Hepatocyte (in vitro differentiated cells): ENCODE measurements at regions not wholly inside any gene's neighbourhood (a gene's known extent, or its start where the extent isn't known, plus 50 kb on each side); places are given as distances from the start of the nearest gene placed in this dataset.

ENCODE experiments used
- DNase-seq: peaks from one replicate; pipeline ENCODE4 v3.0.0-alpha.2; 2016; ENCODE audit warnings: low spot score
- H2AFZ ChIP-seq: fragments of 200-600 bp; sonication (generic); 2 replicates; pipeline ENCODE4 v1.6.0; 2016; ENCODE audit warnings: antibody characterized with exemption, mild to moderate bottlenecking
- H3K27ac ChIP-seq: fragments of 200-600 bp; sonication (generic); 2 replicates; pipeline ENCODE4 v1.5.1; 2016; ENCODE audit warnings: mild to moderate bottlenecking
- H3K27me3 ChIP-seq: fragments of 200-600 bp; sonication (generic); 2 replicates; pipeline ENCODE4 v1.6.1; 2016
- H3K36me3 ChIP-seq: fragments of 200-600 bp; sonication (generic); replicated peaks from 2 replicates; pipeline ENCODE4 v1.5.1; 2016; ENCODE audit warnings: low read depth; ENCODE audit not compliant: insufficient read depth
- H3K4me1 ChIP-seq: fragments of 200-600 bp; sonication (generic); 2 replicates; pipeline ENCODE4 v1.5.1; 2016; ENCODE audit warnings: mild to moderate bottlenecking, moderate library complexity; ENCODE audit not compliant: insufficient read depth
- H3K4me2 ChIP-seq: fragments of 200-600 bp; sonication (generic); 2 replicates; pipeline ENCODE4 v1.6.0; 2016
- H3K4me3 ChIP-seq: fragments of 200-600 bp; sonication (generic); 2 replicates; pipeline ENCODE4 v1.5.1; 2016; ENCODE audit warnings: mild to moderate bottlenecking
- H3K79me2 ChIP-seq: fragments of 200-600 bp; sonication (generic); 2 replicates; pipeline ENCODE4 v1.6.0; 2017; ENCODE audit warnings: mild to moderate bottlenecking
- H3K9me2 ChIP-seq: fragments of 200-600 bp; sonication (generic); replicated peaks from 2 replicates; pipeline ENCODE4 v1.6.0; 2017; ENCODE audit warnings: mild to moderate bottlenecking; ENCODE audit not compliant: insufficient read depth
- H3K9me3 ChIP-seq: fragments of 200-600 bp; sonication (generic); 2 replicates; pipeline ENCODE4 v1.5.1; 2016; ENCODE audit warnings: low read depth, mild to moderate bottlenecking
- H4K20me1 ChIP-seq: fragments of 200-600 bp; sonication (generic); 2 replicates; pipeline ENCODE4 v1.6.0; 2016; ENCODE audit warnings: mild to moderate bottlenecking; ENCODE audit not compliant: insufficient read depth, poor library complexity, severe bottlenecking
- EZH2 ChIP-seq: fragments of 200-600 bp; sonication (generic); IDR thresholded peaks from 2 replicates; pipeline ENCODE4 v1.6.1; 2016; ENCODE audit warnings: antibody characterized with exemption, mild to moderate bottlenecking, borderline replicate concordance
- EZH2phosphoT487 ChIP-seq: fragments of 200-600 bp; sonication (generic); IDR thresholded peaks from one replicate; pipeline ENCODE4 v1.6.1; 2018; ENCODE audit warnings: antibody characterized with exemption, mild to moderate bottlenecking, low read depth, moderate library complexity; ENCODE audit not compliant: unreplicated experiment, severe bottlenecking
- WGBS: methylation state at CpG from one replicate; pipeline ENCODE4 v1.1.6; 2016; ENCODE audit warnings: low lambda C conversion rate; ENCODE audit errors: missing lambda C conversion rate; 5-methylcytosine and 5-hydroxymethylcytosine counted together
- TF ChIP-seq, protein P1 (sequence below): fragments of 200-600 bp; sonication (generic); IDR thresholded peaks from 2 replicates; pipeline ENCODE4 v1.5.1; 2016; ENCODE audit warnings: antibody characterized with exemption, mild to moderate bottlenecking; ENCODE audit not compliant: poor library complexity

DNA sequence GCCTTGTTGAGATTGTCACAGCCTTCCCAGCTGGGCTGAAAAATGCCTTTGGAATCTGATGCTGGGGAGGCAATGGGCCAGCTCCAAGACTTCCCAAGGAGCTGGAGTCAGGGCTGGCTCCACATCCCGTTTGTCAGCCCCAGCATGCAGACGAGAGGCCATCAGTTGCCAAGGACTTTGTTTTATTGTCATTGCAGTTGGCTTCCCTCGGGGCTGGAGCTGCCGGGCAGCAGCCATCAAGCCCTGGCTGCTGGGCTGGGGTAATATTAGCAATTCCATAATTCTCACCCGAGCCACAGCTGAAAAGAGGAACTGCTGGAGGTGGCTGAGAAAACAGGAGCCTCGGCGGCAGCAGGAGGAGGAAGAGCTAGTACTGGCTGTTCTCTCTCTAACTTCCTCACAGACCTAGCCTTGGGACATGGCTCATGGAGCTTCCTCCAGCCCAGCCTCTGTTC lies 182.5 kb downstream of the CDC5L start:
- H3K9me2 ChIP-seq = no peaks in the 10 kb centered on the region
- H3K4me1 ChIP-seq = no peaks in the 10 kb centered on the region
- no peaks in the 10 kb centered on the region for H3K9me3 ChIP-seq
- TF ChIP-seq, protein P1, sequence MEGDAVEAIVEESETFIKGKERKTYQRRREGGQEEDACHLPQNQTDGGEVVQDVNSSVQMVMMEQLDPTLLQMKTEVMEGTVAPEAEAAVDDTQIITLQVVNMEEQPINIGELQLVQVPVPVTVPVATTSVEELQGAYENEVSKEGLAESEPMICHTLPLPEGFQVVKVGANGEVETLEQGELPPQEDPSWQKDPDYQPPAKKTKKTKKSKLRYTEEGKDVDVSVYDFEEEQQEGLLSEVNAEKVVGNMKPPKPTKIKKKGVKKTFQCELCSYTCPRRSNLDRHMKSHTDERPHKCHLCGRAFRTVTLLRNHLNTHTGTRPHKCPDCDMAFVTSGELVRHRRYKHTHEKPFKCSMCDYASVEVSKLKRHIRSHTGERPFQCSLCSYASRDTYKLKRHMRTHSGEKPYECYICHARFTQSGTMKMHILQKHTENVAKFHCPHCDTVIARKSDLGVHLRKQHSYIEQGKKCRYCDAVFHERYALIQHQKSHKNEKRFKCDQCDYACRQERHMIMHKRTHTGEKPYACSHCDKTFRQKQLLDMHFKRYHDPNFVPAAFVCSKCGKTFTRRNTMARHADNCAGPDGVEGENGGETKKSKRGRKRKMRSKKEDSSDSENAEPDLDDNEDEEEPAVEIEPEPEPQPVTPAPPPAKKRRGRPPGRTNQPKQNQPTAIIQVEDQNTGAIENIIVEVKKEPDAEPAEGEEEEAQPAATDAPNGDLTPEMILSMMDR = no peak
- TF ChIP-seq EZH2 (no peak), EZH2phosphoT487 (no peak)
- H4K20me1 ChIP-seq = no peaks in the 10 kb centered on the region
- H3K36me3 ChIP-seq = no peaks in the 10 kb centered on the region
- H3K79me2 ChIP-seq = no peaks in the 10 kb centered on the region
- no peak overlapping the region for H3K27ac ChIP-seq
- 61% methylated on average over 7 of the region's 7 CpGs for WGBS
- DNase-seq = no peak
- H3K27me3 ChIP-seq = no peaks in the 10 kb centered on the region
- H3K4me2 ChIP-seq = no peak overlapping the region
- H2AFZ ChIP-seq = no peak overlapping the region
- H3K4me3 ChIP-seq = no peak overlapping the region

DNA sequence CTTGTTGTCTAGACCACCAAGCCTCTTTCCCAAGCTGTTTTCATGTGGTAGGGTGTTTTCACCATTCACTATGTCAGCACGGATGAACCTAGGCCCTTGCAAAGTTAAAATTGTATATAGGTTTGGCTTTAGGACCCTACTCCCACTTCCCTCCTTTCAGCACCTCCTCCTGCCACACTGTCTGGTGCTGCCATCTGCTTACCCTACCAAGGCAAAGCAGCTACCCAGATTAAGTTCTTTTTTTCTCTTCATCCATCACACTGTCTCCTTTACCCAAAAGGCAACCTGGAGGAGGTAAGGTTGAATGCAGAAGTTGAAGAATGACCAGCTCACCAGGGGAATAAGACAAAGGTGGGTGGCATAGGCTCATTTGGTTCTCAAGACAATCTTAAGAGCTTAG lies 184.0 kb downstream of the CDC5L start:
- H3K9me3 ChIP-seq = no peaks in the 10 kb centered on the region
- no peak overlapping the region for H3K27ac ChIP-seq
- H2AFZ ChIP-seq = no peak overlapping the region
- no peak for DNase-seq
- no peaks in the 10 kb centered on the region for H3K9me2 ChIP-seq
- H3K79me2 ChIP-seq = no peaks in the 10 kb centered on the region
- TF ChIP-seq EZH2phosphoT487 (no peak), EZH2 (no peak)
- TF ChIP-seq, protein P1 = no peak
- no peak overlapping the region for H3K4me2 ChIP-seq
- 83% methylated on average over 1 of the region's 1 CpG for whole genome bisulfite sequencing
- H3K4me3 ChIP-seq = no peak overlapping the region
- H3K27me3 ChIP-seq = no peaks in the 10 kb centered on the region
- no peaks in the 10 kb centered on the region for H4K20me1 ChIP-seq
- H3K36me3 ChIP-seq = no peaks in the 10 kb centered on the region
- no peaks in the 10 kb centered on the region for H3K4me1 ChIP-seq

DNA sequence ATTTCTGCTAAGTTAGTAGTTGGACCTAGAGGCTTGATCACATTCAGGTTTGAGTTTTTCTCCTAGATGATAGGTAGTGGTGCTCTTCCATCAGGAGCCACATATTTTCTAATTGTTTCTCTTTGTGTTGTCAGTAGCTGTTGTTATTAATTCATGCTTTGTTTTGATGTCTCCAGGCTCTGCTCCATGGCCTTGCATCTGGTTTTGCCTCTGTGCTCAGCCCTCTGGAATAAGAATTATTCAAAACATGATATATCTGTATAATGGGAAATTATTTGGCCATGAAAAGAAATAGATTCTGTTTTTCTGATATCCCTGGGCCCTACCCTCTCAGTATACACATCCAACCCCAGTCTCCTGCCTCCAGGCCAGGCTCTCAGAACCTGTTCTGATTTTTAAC lies 184.8 kb downstream of the CDC5L start:
- Histone ChIP-seq H3K9me3 (no peaks in the 10 kb centered on the region), H3K4me3 (no peak overlapping the region), H2AFZ (no peak overlapping the region), H3K27me3 (no peaks in the 10 kb centered on the region), H4K20me1 (no peaks in the 10 kb centered on the region), H3K36me3 (no peaks in the 10 kb centered on the region), H3K4me2 (no peak overlapping the region), H3K79me2 (no peaks in the 10 kb centered on the region), H3K27ac (no peak overlapping the region), H3K9me2 (no peaks in the 10 kb centered on the region), H3K4me1 (no peaks in the 10 kb centered on the region)
- no peak for DNase-seq
- TF ChIP-seq EZH2phosphoT487 (no peak), EZH2 (no peak)
- TF ChIP-seq, protein P1 = no peak

DNA sequence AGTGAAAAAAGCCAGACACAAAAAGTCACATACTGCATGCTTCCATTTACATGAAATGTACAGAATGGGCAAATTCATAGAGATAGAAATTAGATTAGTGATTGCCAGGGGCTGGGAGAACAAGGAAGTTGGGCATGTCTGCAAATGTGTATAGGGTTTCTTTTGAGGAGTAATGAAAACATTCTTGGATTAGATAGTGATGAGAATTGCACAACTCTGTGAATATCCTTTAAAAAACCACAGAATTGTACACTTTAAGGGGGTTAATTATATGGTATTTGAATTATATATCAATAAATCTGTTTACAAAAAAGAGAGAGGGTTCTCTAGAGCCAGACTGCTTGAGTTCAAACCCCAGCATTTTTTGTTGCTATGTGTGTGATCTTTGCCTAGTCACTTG lies 188.1 kb downstream of the CDC5L start:
- TF ChIP-seq EZH2 = no peak
- TF ChIP-seq, protein P1 = no peak
- TF ChIP-seq EZH2phosphoT487 = no peak
- Histone ChIP-seq H3K9me2 (no peaks in the 10 kb centered on the region), H3K4me1 (no peaks in the 10 kb centered on the region), H3K4me2 (no peak overlapping the region), H3K79me2 (no peaks in the 10 kb centered on the region), H2AFZ (no peak overlapping the region), H3K4me3 (no peak overlapping the region), H3K27me3 (no peaks in the 10 kb centered on the region), H3K36me3 (no peaks in the 10 kb centered on the region), H3K27ac (no peak overlapping the region), H4K20me1 (no peaks in the 10 kb centered on the region), H3K9me3 (no peaks in the 10 kb centered on the region)
- DNase-seq = no peak
